ENCODE measurements at regions not wholly inside any gene's neighbourhood (a gene's known extent, or its start where the extent isn't known, plus 50 kb on each side); places are given as distances from the start of the nearest gene placed in this dataset.

DNA sequence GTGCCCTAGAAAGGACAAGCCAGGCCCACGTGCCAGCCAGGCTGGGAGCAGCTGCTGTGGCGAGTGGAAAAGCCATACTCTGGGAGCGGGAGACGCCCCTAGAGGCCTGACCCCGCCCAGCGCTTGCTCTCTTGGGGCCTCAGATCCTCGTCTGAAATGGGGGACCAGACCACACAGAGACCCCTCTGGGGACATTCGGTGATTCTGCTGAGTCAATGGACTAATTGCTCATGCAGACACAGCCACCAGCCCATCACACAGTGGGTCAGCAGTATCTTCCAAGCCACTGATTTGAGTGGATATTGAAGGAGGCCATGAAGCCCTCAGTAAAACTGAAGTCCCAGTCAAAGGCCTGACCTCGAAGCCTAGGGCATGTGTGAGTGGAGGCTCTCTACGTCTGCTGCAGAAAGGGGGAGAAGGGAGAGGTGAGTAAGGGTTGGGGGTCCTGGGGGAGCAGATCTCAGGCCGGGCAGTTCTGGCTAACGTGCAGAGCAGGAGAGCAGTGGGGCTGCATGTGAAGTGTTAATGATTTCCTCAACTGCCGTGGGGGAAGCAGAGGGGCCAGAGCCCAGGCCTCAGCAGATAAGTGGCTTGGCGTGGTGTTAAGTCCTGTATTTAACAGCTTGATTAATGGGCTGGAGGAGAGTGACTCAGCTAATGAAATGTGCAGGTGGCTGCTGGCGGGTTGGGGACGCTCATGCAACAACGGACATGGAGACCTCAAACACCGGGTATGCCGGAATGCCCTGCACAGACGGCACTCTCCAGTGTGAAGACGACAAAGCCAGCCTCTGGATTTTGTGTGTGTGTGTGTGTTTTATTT, 104.4 kb upstream of the TWIST2 start:
- H3K9me3 ChIP-seq (replicated peaks in 1 of 2; ENCODE audit: control insufficient read depth in 1 of 2, insufficient read depth in 1 of 2, low read length in 2 of 2): peaks cover 0 to 3% of the 10 kb centered on the region in 2 donors
- no peak overlapping the region for H3K4me3 Mint-ChIP-seq
- WGBS (ENCODE audit: insufficient coverage): 38% methylated on average over 18 of the region's 21 CpGs
- no peaks in the 10 kb centered on the region for H3K36me3 ChIP-seq (replicated peaks in 1 of 2; ENCODE audit: control insufficient read depth in 1 of 2, insufficient read depth in 2 of 2, low read length in 2 of 2)
- H3K27me3 Mint-ChIP-seq (ENCODE audit: low read depth in 3 of 3): peaks cover 3 to 14% (median 8%) of the 10 kb centered on the region in 3 donors
- no peak overlapping the region for H3K9ac ChIP-seq (ENCODE audit: insufficient read depth, low read length, poor library complexity, severe bottlenecking)
- H3K27ac ChIP-seq (ENCODE audit: low read depth in 1 of 2, low read length in 2 of 2): no peak overlapping the region
- H4K20me1 ChIP-seq (ENCODE audit: insufficient read depth, low read length): no peaks in the 10 kb centered on the region
- H3K27me3 ChIP-seq (ENCODE audit: control insufficient read depth in 2 of 2, insufficient read depth in 2 of 2, low read length in 2 of 2): no peaks in the 10 kb centered on the region
- no peak overlapping the region for H3K4me3 ChIP-seq (replicated peaks in 1 of 3; ENCODE audit: low read depth in 2 of 3, low read length in 3 of 3)
- H3K27ac Mint-ChIP-seq: no peak overlapping the region
- no peak overlapping the region for H3K4me2 ChIP-seq (replicated peaks; ENCODE audit: extremely low read depth, low read length, poor library complexity, severe bottlenecking)
- no peak for DNase-seq
- no peaks in the 10 kb centered on the region for H3K36me3 Mint-ChIP-seq
- no peaks in the 10 kb centered on the region for H3K4me1 ChIP-seq (ENCODE audit: control insufficient read depth in 1 of 2, insufficient read depth in 2 of 2, low read length in 2 of 2)
- H2AFZ ChIP-seq (ENCODE audit: insufficient read depth, low read depth, low read length, poor library complexity, severe bottlenecking): no peak overlapping the region
- peaks cover 3% of the 10 kb centered on the region for H3K4me1 Mint-ChIP-seq
- peaks cover 8 to 35% (median 13%) of the 10 kb centered on the region in 7 donors for H3K9me3 Mint-ChIP-seq
- intact Hi-C loops (cut with micrococcal nuclease): no loop called here
- TF ChIP-seq, protein P1, sequence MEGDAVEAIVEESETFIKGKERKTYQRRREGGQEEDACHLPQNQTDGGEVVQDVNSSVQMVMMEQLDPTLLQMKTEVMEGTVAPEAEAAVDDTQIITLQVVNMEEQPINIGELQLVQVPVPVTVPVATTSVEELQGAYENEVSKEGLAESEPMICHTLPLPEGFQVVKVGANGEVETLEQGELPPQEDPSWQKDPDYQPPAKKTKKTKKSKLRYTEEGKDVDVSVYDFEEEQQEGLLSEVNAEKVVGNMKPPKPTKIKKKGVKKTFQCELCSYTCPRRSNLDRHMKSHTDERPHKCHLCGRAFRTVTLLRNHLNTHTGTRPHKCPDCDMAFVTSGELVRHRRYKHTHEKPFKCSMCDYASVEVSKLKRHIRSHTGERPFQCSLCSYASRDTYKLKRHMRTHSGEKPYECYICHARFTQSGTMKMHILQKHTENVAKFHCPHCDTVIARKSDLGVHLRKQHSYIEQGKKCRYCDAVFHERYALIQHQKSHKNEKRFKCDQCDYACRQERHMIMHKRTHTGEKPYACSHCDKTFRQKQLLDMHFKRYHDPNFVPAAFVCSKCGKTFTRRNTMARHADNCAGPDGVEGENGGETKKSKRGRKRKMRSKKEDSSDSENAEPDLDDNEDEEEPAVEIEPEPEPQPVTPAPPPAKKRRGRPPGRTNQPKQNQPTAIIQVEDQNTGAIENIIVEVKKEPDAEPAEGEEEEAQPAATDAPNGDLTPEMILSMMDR (IDR thresholded peaks at IDR 0.05): no peak
- no peaks in the 10 kb centered on the region for H3K79me2 ChIP-seq (ENCODE audit: insufficient read depth, low read length)

DNA sequence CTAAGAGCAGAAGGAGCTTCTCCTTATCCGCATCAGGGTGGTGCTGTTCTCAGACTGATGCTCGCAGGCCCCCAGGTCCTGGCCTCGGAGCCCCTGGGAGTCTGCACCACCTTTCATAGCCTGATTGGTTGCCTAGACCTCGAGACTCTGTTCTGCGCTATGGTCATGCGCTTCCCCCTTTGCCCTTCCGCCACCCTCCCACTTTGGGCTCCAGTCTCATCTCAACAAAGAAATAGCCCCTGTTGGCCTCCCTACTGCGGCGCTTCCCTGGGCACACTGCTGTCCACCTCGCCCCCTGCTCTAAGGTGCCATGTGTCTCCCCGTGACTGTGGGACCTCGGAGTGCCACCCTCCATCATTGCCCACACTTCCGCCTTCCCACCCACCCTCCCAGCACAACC, 102.9 kb upstream of the TWIST2 start:
- no peak for DNase-seq
- Mint-ChIP-seq H3K27ac (no peak overlapping the region), H3K4me3 (no peak overlapping the region), H3K36me3 (no peaks in the 10 kb centered on the region), H3K4me1 (peaks cover 3% of the 10 kb centered on the region), H3K9me3 (peaks cover 11 to 43% (median 17%) of the 10 kb centered on the region in 7 donors), H3K27me3 (ENCODE audit: low read depth in 3 of 3) (peaks cover 3 to 8% (median 8%) of the 10 kb centered on the region in 3 donors)
- no peak overlapping the region for H2AFZ ChIP-seq (ENCODE audit: insufficient read depth, low read depth, low read length, poor library complexity, severe bottlenecking)
- H3K9me3 ChIP-seq (replicated peaks in 1 of 2; ENCODE audit: control insufficient read depth in 1 of 2, insufficient read depth in 1 of 2, low read length in 2 of 2): peaks cover 9 to 10% of the 10 kb centered on the region in 2 donors
- no peaks in the 10 kb centered on the region for H4K20me1 ChIP-seq (ENCODE audit: insufficient read depth, low read length)
- intact Hi-C loops (cut with micrococcal nuclease): no loop called here
- no peak overlapping the region for H3K4me2 ChIP-seq (replicated peaks; ENCODE audit: extremely low read depth, low read length, poor library complexity, severe bottlenecking)
- no peak overlapping the region for H3K27ac ChIP-seq (ENCODE audit: low read depth in 1 of 2, low read length in 2 of 2)
- H3K79me2 ChIP-seq (ENCODE audit: insufficient read depth, low read length): no peaks in the 10 kb centered on the region
- 79% methylated on average over 13 of the region's 13 CpGs for WGBS (ENCODE audit: insufficient coverage)
- TF ChIP-seq, protein P1 (IDR thresholded peaks at IDR 0.05): no peak
- no peaks in the 10 kb centered on the region for H3K36me3 ChIP-seq (replicated peaks in 1 of 2; ENCODE audit: control insufficient read depth in 1 of 2, insufficient read depth in 2 of 2, low read length in 2 of 2)
- no peak overlapping the region for H3K4me3 ChIP-seq (replicated peaks in 1 of 3; ENCODE audit: low read depth in 2 of 3, low read length in 3 of 3)
- H3K4me1 ChIP-seq (ENCODE audit: control insufficient read depth in 1 of 2, insufficient read depth in 2 of 2, low read length in 2 of 2): no peaks in the 10 kb centered on the region
- H3K9ac ChIP-seq (ENCODE audit: insufficient read depth, low read length, poor library complexity, severe bottlenecking): no peak overlapping the region
- H3K27me3 ChIP-seq (ENCODE audit: control insufficient read depth in 2 of 2, insufficient read depth in 2 of 2, low read length in 2 of 2): no peaks in the 10 kb centered on the region

All from CD14-positive monocyte (primary cell).